Uterus (tissue), 2 donors: ENCODE measurements at regions not wholly inside any gene's neighbourhood (a gene's known extent, or its start where the extent isn't known, plus 50 kb on each side); places are given as distances from the start of the nearest gene placed in this dataset.

Experiments used
- CTCF ChIP-seq, 4 experiments: fragments of 200-600 bp in 2 of 4; fragments of 450-650 bp in 2 of 4; sonication (generic) in 2 of 4; IDR thresholded peaks; one replicate each; pipeline ENCODE4 v1.5.1; 2016 to 2019; ENCODE audit warnings: antibody characterized with exemption in 4 of 4, mild to moderate bottlenecking in 2 of 4, moderate library complexity in 1 of 4
- POLR2A ChIP-seq, 2 donors: fragments of 450-650 bp; IDR thresholded peaks; one replicate each; pipeline ENCODE4 v1.6.1; 2016; ENCODE audit warnings: antibody characterized with exemption in 2 of 2, mild to moderate bottlenecking in 1 of 2, moderate library complexity in 1 of 2

GRCh38 chr3:102354818-102355515 is 79.8 kb upstream of the ZPLD1 start:
- TF ChIP-seq CTCF (IDR thresholded peaks at IDR 0.05) (no peak), POLR2A (IDR thresholded peaks at IDR 0.05) (no peak)
